GM12874 (cell line): ENCODE measurements at regions not wholly inside any gene's neighbourhood (a gene's known extent, or its start where the extent isn't known, plus 50 kb on each side); places are given as distances from the start of the nearest gene placed in this dataset.

ENCODE experiments used
- CTCF ChIP-seq: IDR thresholded peaks from 2 replicates; pipeline ENCODE4 v1.5.1; 2011; ENCODE audit warnings: low read depth, mild to moderate bottlenecking, control low read depth, low read length, moderate library complexity; ENCODE audit not compliant: insufficient read depth

DNA sequence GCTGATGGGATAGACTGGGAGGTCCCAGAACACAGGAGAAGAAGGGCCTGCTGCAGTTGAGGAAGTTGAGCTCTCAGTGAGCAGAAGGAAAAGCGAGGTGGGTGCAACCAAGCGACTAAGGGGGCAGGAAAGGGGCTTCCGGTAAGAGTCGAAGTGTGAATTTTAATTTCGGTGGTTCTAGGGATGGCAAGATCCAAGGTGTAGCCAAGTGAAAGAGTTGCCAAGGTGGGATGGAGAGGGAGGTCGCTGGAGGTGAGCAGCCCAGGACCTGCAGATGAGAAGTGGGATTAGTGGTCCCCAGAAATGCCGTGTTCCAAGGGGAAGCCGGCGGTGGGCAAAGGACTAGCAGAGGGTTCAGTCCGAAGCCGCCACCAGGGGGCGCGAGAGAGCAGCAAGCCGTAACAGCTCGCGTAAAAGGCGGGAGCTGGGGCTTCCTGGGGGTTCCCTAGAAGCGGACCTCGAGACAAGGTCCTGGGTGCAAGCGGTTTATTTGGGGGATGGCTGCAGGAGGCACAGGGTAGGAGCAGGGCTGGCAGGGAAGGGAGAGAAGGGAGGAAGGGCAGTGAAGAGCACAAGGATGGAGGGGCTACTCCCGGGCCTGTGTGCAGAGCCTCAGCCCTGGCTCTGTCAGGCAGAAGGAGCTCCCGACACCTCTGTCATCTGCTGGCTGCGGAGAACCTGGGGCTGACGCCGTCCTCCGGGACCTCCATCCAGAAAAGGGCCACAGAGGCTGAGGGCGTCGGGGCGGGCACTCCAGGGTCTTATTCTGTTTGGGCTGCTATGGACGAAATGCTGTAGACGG, 103.6 kb downstream of the PAX1 start:
- TF ChIP-seq CTCF, result peak; percentile 88

- TF ChIP-seq CTCF, result no peak
These were observed 102.7 kb downstream of the PAX1 start for GRCh38 chr20:21808139-21808538.

DNA sequence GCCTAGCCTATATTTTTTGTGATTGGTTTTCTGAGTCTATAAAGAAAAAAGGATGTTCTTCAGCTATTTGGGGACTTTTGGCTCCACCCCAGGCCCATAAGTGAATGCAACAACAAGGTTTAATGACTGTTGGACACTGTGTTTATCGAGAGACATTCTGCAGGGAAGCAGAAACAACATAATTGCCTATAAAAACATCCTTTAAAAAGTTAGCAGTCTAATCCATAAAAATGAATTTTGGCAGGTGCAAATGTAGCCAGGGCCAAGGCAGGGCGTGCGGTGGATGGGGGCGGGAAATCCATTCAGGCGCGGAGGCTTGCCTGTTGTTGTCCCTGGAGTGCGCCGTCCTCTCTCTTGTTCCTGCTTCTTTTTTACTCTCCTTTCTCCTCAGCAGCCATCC, 99.3 kb downstream of the PAX1 start:
- no peak for TF ChIP-seq CTCF

- no peak for TF ChIP-seq CTCF
These were observed 95.7 kb downstream of the PAX1 start for GRCh38 chr20:21801193-21801592.

GRCh38 chr20:21798384-21798783, 92.9 kb downstream of the PAX1 start:
- TF ChIP-seq CTCF, result no peak

DNA sequence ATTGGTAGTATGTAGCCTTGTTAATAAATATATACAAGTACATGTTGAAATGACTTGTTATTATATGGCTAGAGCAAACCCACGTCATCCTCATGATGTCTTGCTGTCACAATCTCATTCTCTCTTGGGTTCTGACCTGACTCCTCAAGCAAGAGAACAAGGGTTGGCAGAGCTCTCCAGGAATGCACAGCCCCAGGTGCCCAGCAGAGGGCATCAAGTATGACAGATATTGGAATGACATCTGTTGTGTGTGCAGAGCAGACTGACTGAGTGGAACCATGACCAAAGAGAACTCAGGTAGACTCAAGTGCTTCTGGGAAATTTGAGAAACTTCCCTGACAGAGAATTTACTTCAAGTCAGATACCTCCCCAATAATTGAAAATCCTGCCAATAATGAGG, 90.6 kb downstream of the PAX1 start:
- peak; percentile 35; the same call in 1 of the 2 replicates for TF ChIP-seq CTCF

DNA sequence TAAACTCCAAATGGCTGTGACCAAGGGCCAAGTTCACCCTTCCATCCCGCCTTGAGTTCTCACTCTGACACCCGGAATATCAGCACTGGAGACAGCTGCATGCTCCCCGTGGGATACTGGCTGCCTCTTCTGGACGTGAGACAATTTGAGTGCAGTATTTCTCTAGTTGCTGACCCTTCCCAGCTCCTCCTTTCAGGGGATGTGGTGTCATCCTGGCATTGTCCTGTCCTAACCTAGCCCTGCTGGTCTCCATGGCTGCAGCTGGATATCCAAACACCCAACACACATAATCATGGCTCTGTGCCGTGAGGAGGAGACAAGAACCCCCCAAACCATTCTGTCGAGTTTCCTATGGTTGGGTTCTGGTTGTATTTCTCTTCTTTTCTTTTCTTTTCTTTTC, 82.6 kb downstream of the PAX1 start:
- no peak for TF ChIP-seq CTCF
